ENCODE measurements at regions not wholly inside any gene's neighbourhood (a gene's known extent, or its start where the extent isn't known, plus 50 kb on each side); places are given as distances from the start of the nearest gene placed in this dataset.

GRCh38 chr17:62167076-62167475 is 102.0 kb upstream of the MED13 start:
- Histone ChIP-seq H3K4me3 (no peak overlapping the region), H3K27ac (no peak overlapping the region), H3K4me1 (no peaks in the 10 kb centered on the region), H3K36me3 (no peaks in the 10 kb centered on the region), H3K27me3 (no peaks in the 10 kb centered on the region), H3K9me3 (no peaks in the 10 kb centered on the region)
- intact Hi-C loops (cut with DNase I), result no loop called here
- no peak for TF ChIP-seq CTCF (IDR thresholded peaks at IDR 0.05)
- no peak for DNase-seq (ENCODE audit: low spot score in 2 of 2)

GRCh38 chr17:62164747-62165722 is 100.0 kb upstream of the MED13 start:
- Histone ChIP-seq H3K27ac (no peak overlapping the region), H3K36me3 (no peaks in the 10 kb centered on the region), H3K9me3 (no peaks in the 10 kb centered on the region), H3K4me1 (no peaks in the 10 kb centered on the region), H3K4me3 (no peak overlapping the region), H3K27me3 (no peaks in the 10 kb centered on the region)
- no peak for DNase-seq (ENCODE audit: low spot score in 2 of 2)
- TF ChIP-seq CTCF (IDR thresholded peaks at IDR 0.05), result no peak
- intact Hi-C loops (cut with DNase I), result no loop called here

GRCh38 chr17:62163847-62164246 is 98.8 kb upstream of the MED13 start:
- Histone ChIP-seq H3K27ac (no peak overlapping the region), H3K27me3 (no peaks in the 10 kb centered on the region), H3K4me3 (no peak overlapping the region), H3K4me1 (no peaks in the 10 kb centered on the region), H3K36me3 (no peaks in the 10 kb centered on the region), H3K9me3 (no peaks in the 10 kb centered on the region)
- intact Hi-C loops (cut with DNase I), result no loop called here
- no peak for DNase-seq (ENCODE audit: low spot score in 2 of 2)
- TF ChIP-seq CTCF (IDR thresholded peaks at IDR 0.05), result no peak

GRCh38 chr17:62162898-62163297 is 97.8 kb upstream of the MED13 start:
- TF ChIP-seq CTCF (IDR thresholded peaks at IDR 0.05), result no peak
- DNase-seq (ENCODE audit: low spot score in 2 of 2), result no peak
- Histone ChIP-seq H3K27ac (no peak overlapping the region), H3K36me3 (no peaks in the 10 kb centered on the region), H3K4me3 (no peak overlapping the region), H3K27me3 (no peaks in the 10 kb centered on the region), H3K4me1 (no peaks in the 10 kb centered on the region), H3K9me3 (no peaks in the 10 kb centered on the region)
- intact Hi-C loops (cut with DNase I), result no loop called here

- H3K4me3 ChIP-seq, result no peak overlapping the region
- no peaks in the 10 kb centered on the region for H3K36me3 ChIP-seq
- H3K4me1 ChIP-seq, result no peaks in the 10 kb centered on the region
- intact Hi-C loops (cut with DNase I), result no loop called here
- no peak for TF ChIP-seq CTCF (IDR thresholded peaks at IDR 0.05)
- no peaks in the 10 kb centered on the region for H3K9me3 ChIP-seq
- no peak for DNase-seq (ENCODE audit: low spot score in 2 of 2)
- H3K27me3 ChIP-seq, result no peaks in the 10 kb centered on the region
- no peak overlapping the region for H3K27ac ChIP-seq
These were observed 96.5 kb upstream of the MED13 start for GRCh38 chr17:62161405-62162148.
